A549 (cell line): ENCODE measurements at regions not wholly inside any gene's neighbourhood (a gene's known extent, or its start where the extent isn't known, plus 50 kb on each side); places are given as distances from the start of the nearest gene placed in this dataset.

ENCODE experiments used
- MAFK ChIP-seq: fragments of 450-650 bp; IDR thresholded peaks from 2 replicates; pipeline ENCODE4 v1.6.1; 2014; ENCODE audit not compliant: partially characterized antibody
- MAZ ChIP-seq: fragments of 150-350 bp; IDR thresholded peaks from 2 replicates; pipeline ENCODE4 v1.6.1; 2014; ENCODE audit warnings: antibody characterized with exemption, low read depth, low read length, borderline replicate concordance
- REST ChIP-seq: fragments of 200-600 bp; sonication (generic); IDR thresholded peaks from 2 replicates; pipeline ENCODE4 v1.6.1; 2016; ENCODE audit warnings: antibody characterized with exemption, mild to moderate bottlenecking, moderate library complexity
- ZC3H11A ChIP-seq: fragments of 450-650 bp; IDR thresholded peaks from 2 replicates; pipeline ENCODE4 v1.6.1; 2014; ENCODE audit warnings: antibody characterized with exemption, mild to moderate bottlenecking
- TF ChIP-seq, protein P1 (sequence below): fragments of 150-350 bp; IDR thresholded peaks from 2 replicates; pipeline ENCODE4 v1.6.1; 2014; ENCODE audit warnings: low read depth, mild to moderate bottlenecking, low read length
- TF ChIP-seq, protein P2 (sequence below): fragments of >200 bp; sonication (Bioruptor Twin); formaldehyde crosslinking; IDR thresholded peaks from 3 replicates; pipeline ENCODE4 v1.5.1; 2016

DNA sequence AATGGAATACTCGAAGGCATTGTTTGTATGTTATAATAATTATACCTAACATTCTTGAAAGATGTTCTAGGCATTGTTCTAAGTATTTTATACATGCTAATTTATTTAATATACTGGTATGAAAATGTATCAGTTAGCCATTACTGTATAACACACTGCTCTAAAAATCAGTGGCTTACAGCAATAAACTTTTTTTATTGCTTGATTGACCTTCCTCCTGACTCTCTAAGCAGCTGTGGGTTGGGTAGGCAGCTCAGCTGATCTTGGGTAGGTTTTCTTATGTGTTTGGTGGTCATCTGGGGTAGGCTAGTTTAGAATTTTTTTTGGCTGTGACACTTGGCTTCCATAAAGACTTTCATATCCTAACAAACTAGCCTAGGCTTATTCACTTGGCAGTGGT, 100.2 kb upstream of the SYT6 start:
- TF ChIP-seq, protein P1, sequence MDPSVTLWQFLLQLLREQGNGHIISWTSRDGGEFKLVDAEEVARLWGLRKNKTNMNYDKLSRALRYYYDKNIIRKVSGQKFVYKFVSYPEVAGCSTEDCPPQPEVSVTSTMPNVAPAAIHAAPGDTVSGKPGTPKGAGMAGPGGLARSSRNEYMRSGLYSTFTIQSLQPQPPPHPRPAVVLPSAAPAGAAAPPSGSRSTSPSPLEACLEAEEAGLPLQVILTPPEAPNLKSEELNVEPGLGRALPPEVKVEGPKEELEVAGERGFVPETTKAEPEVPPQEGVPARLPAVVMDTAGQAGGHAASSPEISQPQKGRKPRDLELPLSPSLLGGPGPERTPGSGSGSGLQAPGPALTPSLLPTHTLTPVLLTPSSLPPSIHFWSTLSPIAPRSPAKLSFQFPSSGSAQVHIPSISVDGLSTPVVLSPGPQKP, result no peak
- TF ChIP-seq REST (no peak), MAFK (no peak), ZC3H11A (no peak), MAZ (no peak)
- TF ChIP-seq, protein P2, sequence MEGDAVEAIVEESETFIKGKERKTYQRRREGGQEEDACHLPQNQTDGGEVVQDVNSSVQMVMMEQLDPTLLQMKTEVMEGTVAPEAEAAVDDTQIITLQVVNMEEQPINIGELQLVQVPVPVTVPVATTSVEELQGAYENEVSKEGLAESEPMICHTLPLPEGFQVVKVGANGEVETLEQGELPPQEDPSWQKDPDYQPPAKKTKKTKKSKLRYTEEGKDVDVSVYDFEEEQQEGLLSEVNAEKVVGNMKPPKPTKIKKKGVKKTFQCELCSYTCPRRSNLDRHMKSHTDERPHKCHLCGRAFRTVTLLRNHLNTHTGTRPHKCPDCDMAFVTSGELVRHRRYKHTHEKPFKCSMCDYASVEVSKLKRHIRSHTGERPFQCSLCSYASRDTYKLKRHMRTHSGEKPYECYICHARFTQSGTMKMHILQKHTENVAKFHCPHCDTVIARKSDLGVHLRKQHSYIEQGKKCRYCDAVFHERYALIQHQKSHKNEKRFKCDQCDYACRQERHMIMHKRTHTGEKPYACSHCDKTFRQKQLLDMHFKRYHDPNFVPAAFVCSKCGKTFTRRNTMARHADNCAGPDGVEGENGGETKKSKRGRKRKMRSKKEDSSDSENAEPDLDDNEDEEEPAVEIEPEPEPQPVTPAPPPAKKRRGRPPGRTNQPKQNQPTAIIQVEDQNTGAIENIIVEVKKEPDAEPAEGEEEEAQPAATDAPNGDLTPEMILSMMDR, result no peak
